Thyroid gland (tissue), 4 donors: ENCODE measurements at regions not wholly inside any gene's neighbourhood (a gene's known extent, or its start where the extent isn't known, plus 50 kb on each side); places are given as distances from the start of the nearest gene placed in this dataset.

Experiments used
- DNase-seq, 2 donors: peaks; one replicate each; pipeline ENCODE4 v3.0.0-alpha.2; 2019
- H3K27ac ChIP-seq, 3 donors: fragments of 200-600 bp; sonication (generic); 1 replicate in 2 of 3; 2 replicates in 1 of 3; pipeline ENCODE4 v1.5.1; 2016 to 2019; ENCODE audit warnings: mild to moderate bottlenecking in 1 of 3, moderate library complexity in 1 of 3
- H3K27me3 ChIP-seq: fragments of 200-600 bp; sonication (generic); one replicate; pipeline ENCODE4 v1.5.1; 2019
- H3K36me3 ChIP-seq, 2 donors: fragments of 200-600 bp; sonication (generic); one replicate each; pipeline ENCODE4 v1.5.1; 2016 to 2019
- H3K4me1 ChIP-seq, 2 donors: fragments of 200-600 bp; sonication (generic); one replicate each; pipeline ENCODE4 v1.5.1; 2017 to 2019
- H3K4me3 ChIP-seq, 3 donors: fragments of 200-600 bp; sonication (generic); replicated peaks in 1 of 3; 1 replicate in 2 of 3; 2 replicates in 1 of 3; pipeline ENCODE4 v1.5.1; 2016; ENCODE audit warnings: mild to moderate bottlenecking in 1 of 3
- H3K9me3 ChIP-seq: fragments of 200-600 bp; sonication (generic); one replicate; pipeline ENCODE4 v1.5.1; 2017
- CTCF ChIP-seq, 6 experiments: fragments of 200-600 bp in 3 of 6; fragments of 450-650 bp in 3 of 6; sonication (generic) in 3 of 6; IDR thresholded peaks; one replicate each; pipeline ENCODE4 v1.5.1; 2016 to 2019; ENCODE audit warnings: antibody characterized with exemption in 6 of 6, mild to moderate bottlenecking in 2 of 6, inconsistent platforms in 1 of 6, moderate library complexity in 1 of 6
- POLR2A ChIP-seq, 2 donors: fragments of 450-650 bp; IDR thresholded peaks; one replicate each; pipeline ENCODE4 v1.6.1; 2017; ENCODE audit warnings: antibody characterized with exemption in 2 of 2, mild to moderate bottlenecking in 2 of 2, moderate library complexity in 1 of 2
- WGBS, 2 donors: methylation state at CpG; one replicate each; pipeline ENCODE4 v1.1.5; 2017; 5-methylcytosine and 5-hydroxymethylcytosine counted together
- intact Hi-C: fragments of 100-400 bp; cut with DNase I; formaldehyde crosslinking; loops from one replicate; pipeline ENCODE4 v1.15.1; 2023

GRCh38 chr4:56252561-56253152 lies 134.6 kb downstream of the AASDH start:
- no peak for DNase-seq
- H3K27ac ChIP-seq, result no peak overlapping the region
- no peak overlapping the region for H3K4me3 ChIP-seq
- no peaks in the 10 kb centered on the region for H3K9me3 ChIP-seq
- TF ChIP-seq POLR2A (IDR thresholded peaks at IDR 0.05) (no peak), CTCF (IDR thresholded peaks at IDR 0.05) (no peak)
- H3K36me3 ChIP-seq, result no peaks in the 10 kb centered on the region
- WGBS, 2 donors, result 78 to 88% methylated on average over 4 of the region's 4 CpGs
- intact Hi-C loops, result no loop called here
- no peaks in the 10 kb centered on the region for H3K4me1 ChIP-seq
- H3K27me3 ChIP-seq, result no peaks in the 10 kb centered on the region

- Histone ChIP-seq H3K36me3 (no peaks in the 10 kb centered on the region), H3K27ac (no peak overlapping the region), H3K9me3 (no peaks in the 10 kb centered on the region), H3K4me1 (no peaks in the 10 kb centered on the region), H3K27me3 (no peaks in the 10 kb centered on the region), H3K4me3 (no peak overlapping the region)
- no peak for TF ChIP-seq CTCF (IDR thresholded peaks at IDR 0.05)
- no peak for TF ChIP-seq POLR2A (IDR thresholded peaks at IDR 0.05)
- intact Hi-C loops, result no loop called here
- DNase-seq, result no peak
- WGBS, 2 donors, result 55% methylated on average over 3 of the region's 3 CpGs
These were observed 135.7 kb downstream of the AASDH start for GRCh38 chr4:56251556-56251955.

GRCh38 chr4:56250776-56251175 lies 136.5 kb downstream of the AASDH start:
- intact Hi-C loops, result no loop called here
- no peaks in the 10 kb centered on the region for H3K27me3 ChIP-seq
- H3K4me3 ChIP-seq, result no peak overlapping the region
- H3K27ac ChIP-seq, result no peak overlapping the region
- H3K4me1 ChIP-seq, result no peaks in the 10 kb centered on the region
- no peak for DNase-seq
- no peak for TF ChIP-seq POLR2A (IDR thresholded peaks at IDR 0.05)
- TF ChIP-seq CTCF (IDR thresholded peaks at IDR 0.05), result no peak
- 82 to 91% methylated on average over 2 of the region's 2 CpGs for WGBS, 2 donors
- no peaks in the 10 kb centered on the region for H3K9me3 ChIP-seq
- no peaks in the 10 kb centered on the region for H3K36me3 ChIP-seq

GRCh38 chr4:56247646-56248045 lies 139.6 kb downstream of the AASDH start:
- Histone ChIP-seq H3K36me3 (no peaks in the 10 kb centered on the region), H3K9me3 (no peaks in the 10 kb centered on the region), H3K27ac (no peak overlapping the region), H3K4me1 (no peaks in the 10 kb centered on the region), H3K27me3 (no peaks in the 10 kb centered on the region), H3K4me3 (no peak overlapping the region)
- no peak for TF ChIP-seq CTCF (IDR thresholded peaks at IDR 0.05)
- no peak for TF ChIP-seq POLR2A (IDR thresholded peaks at IDR 0.05)
- intact Hi-C loops, result no loop called here
- whole genome bisulfite sequencing, 2 donors, result 77 to 79% methylated on average over 7 of the region's 7 CpGs
- DNase-seq, result no peak

- Histone ChIP-seq H3K4me3 (no peak overlapping the region), H3K27ac (no peak overlapping the region), H3K9me3 (no peaks in the 10 kb centered on the region), H3K36me3 (no peaks in the 10 kb centered on the region), H3K27me3 (no peaks in the 10 kb centered on the region), H3K4me1 (no peaks in the 10 kb centered on the region)
- intact Hi-C loops, result no loop called here
- TF ChIP-seq POLR2A (IDR thresholded peaks at IDR 0.05) (no peak), CTCF (IDR thresholded peaks at IDR 0.05) (no peak)
- WGBS, 2 donors, result 79 to 81% methylated on average over 3 of the region's 3 CpGs
- no peak for DNase-seq
These were observed 141.1 kb downstream of the AASDH start for GRCh38 chr4:56246233-56246610.
